GM21529 (cell line): ENCODE measurements at regions not wholly inside any gene's neighbourhood (a gene's known extent, or its start where the extent isn't known, plus 50 kb on each side); places are given as distances from the start of the nearest gene placed in this dataset.
"Not testable (repeated sequence)": the region's sequence is repeated elsewhere in the genome, so short reads cannot be mapped to it uniquely, and the experiment has no call there.

Source experiments
- ATAC-seq: cut with Tn5 transposase; IDR thresholded peaks from one replicate; pipeline ENCODE4 v1.9.1; 2021; ENCODE audit not compliant: unreplicated experiment

DNA sequence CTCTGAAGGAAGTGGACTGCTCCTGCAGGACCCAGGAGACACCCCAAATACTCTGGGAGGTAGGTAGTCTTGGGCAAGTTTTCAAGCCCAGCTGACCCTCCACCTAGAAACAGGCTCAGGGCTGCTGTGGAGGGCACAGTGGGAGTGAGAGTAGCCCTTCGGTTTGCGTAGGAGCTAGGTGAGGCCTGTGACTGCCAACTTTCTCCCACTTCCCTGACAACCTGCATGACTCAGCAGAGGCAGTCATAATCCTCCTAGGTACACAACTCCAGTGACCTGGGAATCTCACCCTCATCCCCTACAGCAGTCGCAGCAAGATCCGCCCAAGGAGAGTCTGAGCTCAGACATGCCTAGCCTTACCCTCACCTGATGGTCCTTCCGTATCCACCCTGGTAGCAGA, 439.1 kb downstream of the CNTNAP4 start:
- ATAC-seq: not testable (repeated sequence)

DNA sequence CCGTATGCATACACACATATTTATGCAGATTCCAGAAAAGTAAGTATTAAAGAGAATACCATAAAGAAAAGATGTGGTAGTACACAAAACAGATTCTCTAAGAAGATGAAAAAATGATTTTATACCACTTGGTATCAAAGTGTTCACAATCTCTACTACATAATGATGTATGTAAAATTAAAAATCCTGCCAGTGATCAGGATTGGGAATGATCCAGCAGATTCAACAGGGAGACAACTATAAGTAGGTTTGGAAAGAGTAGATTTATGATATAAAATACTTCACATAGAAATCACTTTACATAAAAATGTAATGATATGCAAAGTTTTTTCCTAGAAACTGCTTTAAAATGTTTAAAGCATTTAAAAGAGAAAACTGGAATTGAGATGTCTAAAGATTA, 447.0 kb downstream of the CNTNAP4 start:
- ATAC-seq: no peak

DNA sequence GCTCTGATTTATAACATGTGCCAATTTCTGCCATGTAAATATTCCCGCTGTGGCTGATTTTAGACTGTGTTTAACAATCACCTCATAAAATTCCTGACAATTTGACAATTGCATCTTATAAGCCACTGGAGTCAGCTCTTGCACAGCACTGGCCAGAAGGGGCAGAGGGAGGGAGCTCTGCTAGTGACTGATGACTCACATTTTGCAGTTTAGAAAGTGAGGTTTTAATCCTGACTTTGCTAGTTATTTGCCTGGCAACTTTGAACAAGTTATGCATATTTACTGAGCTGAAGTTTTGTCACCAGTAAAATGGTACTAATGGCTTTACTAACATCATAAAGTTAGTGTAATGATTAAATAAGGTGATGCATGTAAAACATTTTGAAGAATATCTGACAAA, 452.3 kb downstream of the CNTNAP4 start:
- no peak for ATAC-seq

DNA sequence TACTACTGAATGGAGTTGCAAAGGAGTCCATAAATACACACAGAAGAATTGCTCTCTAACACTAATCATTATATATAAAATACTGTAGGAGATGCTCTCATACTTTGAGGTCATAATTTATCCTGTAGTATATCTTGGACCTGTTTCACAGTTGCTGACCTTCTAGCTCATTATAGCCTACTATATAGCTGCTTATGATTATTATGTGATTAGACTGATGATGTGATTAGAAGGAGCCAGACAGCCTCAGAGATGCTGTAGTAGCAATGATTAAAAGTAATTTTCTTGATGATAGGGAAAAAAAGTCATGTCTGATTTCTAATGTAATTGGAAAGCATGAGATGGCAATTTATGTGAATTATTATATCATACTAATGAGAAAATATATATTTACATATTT, 455.7 kb downstream of the CNTNAP4 start:
- no peak for ATAC-seq

DNA sequence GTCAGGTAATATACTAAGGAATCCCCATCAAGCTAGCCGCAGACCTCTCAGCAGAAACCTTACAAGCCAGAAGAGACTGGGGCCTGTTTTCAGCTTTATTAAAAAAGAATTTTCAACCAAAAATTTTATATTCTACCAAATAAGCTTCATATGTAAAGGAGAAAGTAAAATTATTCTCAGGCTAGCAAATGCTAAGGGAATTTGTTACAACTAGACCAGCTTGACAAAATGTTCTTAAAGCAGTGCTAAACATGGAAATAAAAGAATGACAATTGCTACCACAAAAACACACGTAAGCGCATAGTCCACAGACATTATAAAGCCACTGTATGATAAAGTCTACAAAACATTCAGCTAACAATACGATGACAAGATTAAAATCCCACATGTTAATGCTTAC, 449.4 kb upstream of the MON1B start:
- ATAC-seq: no peak

DNA sequence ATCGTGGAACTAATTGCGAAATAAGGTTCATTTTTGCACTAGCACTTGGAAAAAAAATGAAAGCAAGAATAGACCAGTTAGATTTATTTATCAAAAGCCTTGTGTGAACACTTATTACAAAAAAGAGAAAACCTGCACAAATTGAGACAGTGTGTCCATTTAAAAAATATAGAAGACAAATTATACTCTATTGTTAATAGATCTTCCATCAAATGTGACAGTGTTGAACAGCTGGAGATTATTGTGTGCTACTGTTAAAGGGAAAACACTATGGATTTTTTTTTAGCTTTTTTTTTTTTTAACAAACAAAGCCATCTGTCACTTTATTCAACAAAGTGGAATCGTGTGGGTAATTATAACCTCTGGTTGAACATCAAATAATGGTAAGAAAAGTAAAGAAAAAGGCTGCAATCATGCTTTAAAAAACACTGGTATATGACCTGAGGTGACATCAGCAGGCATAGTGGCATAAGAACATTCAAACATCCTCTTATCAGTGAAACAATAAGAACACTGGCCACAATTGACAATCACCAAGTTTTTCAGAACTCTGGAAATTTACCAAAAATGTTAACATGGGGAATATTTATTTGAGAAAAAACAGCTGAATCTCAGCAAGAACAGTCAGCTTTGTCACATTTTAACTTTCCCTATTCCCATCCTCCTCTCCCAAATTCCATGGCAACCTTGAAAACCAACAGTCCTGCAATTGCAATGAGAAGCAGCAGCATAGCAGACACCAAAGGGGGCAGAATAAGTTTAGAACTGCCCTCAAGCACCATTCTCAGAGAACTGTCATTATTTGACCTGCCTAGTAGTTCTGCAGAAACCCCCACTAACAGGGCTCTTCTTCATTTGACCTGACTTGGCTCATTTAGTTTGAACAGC, 442.3 kb upstream of the MON1B start:
- no peak for ATAC-seq

DNA sequence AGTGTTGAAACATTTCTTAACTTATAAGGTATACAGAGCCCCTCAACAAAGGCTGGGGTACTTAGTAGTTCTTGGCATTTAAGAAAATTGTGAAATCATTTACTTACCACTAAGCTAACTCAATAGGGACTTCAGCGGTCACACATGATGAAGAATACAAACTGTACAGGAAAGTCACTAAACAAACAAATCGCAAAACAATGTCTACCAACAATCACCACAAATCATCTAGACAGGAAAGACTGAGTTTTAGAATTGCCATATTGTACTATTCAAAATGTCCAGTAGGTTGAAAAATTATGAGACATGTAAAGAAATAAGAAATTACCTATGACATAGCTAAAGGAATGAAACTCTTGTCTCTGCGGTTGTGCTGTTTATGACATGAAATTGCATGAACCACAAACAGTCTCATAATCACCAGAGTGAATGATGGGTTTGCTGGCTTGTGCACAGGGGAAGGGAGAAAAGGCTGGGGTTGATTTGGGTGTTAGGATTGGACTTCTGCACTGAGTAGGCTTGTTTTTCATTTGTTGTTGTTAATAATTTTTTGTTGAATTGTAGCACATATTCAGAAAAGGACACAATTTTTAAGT, 441.1 kb upstream of the MON1B start:
- ATAC-seq: no peak

DNA sequence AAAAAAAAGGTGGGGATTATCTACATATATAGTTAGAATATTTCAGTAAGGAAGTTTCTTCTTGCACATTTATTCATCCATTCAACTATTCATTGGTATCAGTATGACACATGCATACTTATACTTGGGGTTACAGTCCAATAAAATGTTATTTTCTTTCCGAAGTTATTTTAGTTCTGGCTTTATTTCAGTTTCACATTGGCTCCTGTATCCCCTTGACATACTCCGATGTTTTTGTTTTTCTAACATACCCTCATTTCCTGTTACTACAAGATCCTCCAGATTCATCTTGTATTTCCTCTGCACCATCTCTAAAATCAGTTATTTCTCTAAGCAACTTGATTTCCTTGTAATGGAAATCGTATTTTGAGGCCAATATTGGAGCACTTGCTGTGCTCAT, 435.5 kb upstream of the MON1B start:
- no peak for ATAC-seq

DNA sequence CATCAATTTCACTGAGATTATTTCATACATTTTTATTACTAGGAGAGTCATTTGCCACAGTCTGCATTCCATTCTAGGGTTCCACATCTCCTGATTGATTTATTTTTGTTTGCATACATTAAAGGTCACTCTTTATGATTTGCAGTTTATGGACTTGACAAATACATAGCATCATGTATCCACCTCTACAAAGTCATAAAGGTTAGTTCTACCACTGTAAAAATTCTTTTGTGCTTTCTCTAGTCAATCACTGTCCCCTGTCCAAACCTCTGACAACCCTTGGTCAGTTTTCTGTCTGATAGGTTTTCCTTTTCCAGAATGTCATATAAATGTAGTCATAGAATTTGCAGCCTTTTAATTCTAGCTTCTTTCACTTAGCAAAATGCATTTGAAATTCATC, 434.6 kb upstream of the MON1B start:
- ATAC-seq: no peak

DNA sequence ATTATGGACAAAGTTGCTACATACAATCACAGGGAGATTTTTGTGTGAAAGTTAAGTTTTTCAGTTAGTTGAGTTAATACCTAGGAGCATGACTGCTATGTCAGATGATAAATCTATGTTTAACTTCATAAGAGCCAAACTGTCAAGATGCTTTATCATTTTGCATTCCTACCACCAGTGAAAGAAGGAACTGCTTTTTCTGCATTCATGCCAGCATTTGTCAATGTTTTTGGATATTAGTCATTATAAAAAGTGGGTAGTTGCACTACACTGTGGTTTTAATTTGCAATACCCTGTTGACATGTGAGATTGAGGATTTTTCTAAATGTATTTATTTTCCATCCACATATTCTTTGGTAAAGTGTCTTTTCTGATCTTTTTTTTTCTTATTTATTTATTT, 434.0 kb upstream of the MON1B start:
- ATAC-seq: no peak

DNA sequence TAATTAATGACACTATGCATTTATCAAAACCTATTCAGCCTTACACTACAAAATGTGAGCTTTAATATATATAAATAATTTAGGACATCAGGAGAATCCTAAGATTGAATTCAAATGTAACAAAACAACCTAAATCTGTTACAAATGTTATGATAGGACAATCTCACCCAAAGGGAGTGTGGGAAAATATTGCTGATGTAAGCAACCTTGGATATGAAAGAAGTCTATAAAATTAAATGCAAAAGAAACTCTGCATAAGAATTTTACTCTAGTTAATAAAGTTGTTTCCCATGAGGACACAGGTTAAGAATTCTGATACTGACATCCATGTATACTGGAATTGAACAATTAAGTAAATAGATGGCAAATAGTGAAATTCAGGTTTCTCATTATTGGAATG, 424.5 kb upstream of the MON1B start:
- no peak for ATAC-seq

DNA sequence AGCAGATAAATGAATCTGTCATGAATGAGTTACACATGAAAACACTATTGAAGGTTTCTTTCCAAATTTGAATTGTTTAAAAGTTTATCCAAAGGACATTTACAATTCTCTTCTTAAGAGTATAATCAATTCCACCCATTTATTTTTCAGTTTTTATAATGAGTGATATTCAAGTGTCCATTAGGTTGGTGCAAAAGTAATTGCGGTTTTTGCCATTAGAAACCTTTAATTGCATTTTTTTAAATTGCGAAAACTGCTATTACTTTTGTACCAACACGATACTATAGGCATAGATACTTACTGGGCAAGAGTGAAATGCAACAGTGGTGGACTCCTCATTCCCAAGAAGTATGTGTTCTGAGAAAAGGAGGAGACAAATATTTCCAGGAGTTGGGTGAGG, 422.7 kb upstream of the MON1B start:
- no peak for ATAC-seq

DNA sequence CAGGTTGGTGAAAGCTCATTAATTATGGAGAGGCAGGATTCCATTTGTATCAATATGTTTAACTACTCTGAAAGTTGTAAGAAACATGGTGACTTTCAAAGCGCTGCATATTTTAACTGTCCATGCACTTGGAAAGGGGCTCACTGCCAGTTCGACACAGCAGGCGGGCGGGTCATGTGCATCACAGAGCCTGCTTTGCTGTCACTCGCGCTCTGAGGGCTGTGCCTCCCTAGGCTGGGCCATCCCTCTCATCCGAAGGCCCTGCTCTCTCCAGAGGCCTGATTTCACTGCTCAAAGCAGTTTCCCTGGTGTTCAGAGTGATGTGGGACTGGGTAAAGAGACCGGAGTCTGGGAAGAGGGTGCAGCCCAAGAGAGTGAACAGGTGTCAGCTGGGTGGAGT, 422.0 kb upstream of the MON1B start:
- no peak for ATAC-seq

DNA sequence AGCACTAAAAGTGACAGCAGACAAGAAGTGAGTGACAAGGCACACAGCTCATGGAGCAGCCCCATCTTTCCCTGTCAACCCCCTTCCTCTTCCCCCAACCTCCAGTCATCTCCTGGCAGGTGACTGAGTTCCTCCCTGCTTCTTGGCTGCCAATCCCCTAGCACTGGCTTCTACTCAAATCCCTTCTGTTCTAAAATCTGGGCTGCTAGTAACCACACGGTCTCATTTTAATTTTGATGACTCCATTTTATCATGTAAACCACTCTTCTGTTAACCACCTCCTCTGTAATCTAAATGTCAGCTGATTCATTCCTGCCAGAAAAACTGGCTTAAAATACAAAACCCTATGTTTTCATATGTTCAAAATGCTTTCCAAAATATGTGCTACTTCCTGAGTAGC, 419.8 kb upstream of the MON1B start:
- no peak for ATAC-seq

DNA sequence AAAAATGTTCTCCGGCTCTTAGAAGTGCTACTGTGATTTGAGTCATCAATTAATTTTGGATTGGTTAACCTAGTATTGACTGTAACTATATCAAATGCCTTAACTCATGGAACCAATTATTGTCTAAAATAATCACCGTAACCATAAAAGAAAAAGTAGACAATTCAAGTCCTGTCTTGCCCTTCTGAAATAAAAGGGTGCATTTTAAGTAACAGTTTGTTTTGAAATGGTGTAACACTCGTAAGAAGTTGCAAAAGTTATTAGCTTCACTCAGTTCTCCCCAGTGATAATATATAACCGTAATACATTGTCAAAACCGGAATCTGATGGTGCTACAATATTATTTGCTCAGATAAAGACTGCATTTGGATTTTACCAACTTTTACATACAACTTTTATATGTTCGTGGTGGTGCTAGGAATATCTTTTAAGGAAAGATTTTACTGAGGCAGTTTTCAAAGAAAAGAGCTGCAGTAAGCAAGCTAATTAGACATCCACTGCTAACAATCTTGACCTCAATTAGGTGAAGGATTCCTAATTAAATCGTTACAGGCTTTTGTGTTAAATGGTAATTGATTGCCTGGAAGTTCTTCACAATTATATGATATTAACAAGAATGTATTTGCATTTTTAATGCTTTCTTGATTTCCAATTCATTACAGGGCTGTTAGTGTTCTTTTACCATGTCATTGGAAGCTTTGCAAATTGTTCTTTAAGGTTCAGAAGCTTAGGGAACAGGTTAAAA, 413.1 kb upstream of the MON1B start:
- ATAC-seq: no peak

DNA sequence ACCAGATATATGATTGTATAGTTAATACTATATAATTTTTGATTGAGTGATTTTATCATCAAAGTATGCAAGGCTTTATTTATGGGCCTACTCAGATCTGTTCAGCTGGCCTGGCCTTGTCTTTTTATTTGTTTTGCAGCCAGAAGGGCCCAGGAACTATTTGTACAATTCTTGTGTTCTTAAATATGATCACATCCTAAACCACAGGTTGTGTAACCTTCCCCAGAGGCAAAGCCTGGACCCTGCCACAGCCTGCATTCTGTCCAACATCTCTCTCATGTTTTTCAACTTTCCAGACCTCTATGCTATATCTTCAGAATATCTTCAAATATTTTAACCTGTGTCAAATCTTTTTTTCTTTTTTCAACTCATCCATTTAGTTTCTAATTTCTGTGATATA, 410.4 kb upstream of the MON1B start:
- no peak for ATAC-seq

DNA sequence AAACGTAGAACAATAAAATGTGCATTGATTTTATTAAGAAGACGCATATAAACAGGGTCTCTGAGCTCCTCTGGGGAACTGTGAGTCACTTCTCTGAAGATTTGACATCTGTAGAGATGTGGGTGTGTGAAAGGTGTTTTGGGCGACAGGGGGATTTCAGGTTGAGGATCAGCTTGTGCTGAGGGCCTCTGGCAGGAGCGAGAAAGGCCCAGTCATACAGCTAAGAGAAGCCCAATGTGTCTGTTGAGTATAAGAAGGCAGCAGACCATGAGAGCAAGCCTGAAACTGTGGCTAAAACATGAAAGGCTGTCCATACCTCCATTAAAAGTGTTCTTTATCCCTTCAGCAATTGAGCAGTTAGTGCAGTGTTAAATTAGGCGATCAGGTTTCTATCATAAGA, 406.5 kb upstream of the MON1B start:
- peak; percentile 70 for ATAC-seq

DNA sequence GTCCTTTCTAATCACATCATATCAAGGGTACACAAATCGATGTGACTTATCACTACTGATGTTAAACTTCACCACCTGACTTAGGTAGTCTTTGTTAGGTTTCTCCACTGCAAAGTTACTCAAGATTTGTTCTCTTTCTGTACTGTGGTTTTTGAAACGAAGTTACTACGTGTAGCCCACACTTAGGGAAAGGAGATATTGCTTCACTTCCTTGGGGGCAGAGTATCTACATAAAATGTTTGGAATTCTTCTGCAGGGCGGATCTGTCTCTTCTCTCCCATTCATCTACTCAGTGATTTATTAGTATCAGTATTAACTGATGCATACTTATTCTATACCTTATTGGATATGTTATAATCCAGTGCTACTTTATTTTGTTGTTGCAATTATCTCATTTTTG, 403.6 kb upstream of the MON1B start:
- ATAC-seq: no peak

DNA sequence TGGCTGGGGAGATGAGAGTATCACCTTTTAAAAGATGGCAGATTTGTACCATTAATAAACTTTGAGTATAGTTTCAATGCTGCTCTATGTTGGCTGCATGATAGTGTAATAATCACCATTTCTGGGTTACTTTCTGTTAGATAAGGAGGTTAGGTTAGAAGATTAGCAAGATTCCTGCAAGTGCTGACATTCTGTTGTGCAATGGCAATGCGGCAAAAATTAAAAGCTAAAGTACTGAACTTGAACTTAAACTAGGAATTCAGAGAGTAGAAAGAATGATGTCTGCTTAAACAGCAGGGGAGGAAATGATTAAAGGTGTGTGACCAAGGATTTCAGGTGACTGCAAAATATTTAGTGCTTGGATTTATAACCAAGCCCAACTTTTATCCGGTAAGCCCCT, 399.8 kb upstream of the MON1B start:
- no peak for ATAC-seq

DNA sequence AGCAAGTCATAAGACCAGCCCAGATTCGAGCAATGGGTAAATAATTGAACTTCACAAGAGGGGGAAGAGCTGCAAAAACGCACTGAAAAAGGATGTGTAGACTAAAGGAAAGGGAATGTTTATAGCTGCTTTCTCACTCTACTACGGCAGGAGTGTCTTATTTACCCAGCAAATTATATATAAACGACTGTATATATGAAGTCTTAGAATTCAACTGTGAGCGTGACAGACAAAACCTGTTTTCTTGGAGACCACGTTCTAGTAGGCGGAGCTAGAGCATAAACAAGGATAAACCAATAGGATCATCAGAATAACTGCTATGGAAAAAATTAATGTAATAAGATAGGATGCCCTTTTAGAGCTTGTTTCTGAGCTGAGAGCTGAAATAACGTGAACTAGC, 394.6 kb upstream of the MON1B start:
- no peak for ATAC-seq

DNA sequence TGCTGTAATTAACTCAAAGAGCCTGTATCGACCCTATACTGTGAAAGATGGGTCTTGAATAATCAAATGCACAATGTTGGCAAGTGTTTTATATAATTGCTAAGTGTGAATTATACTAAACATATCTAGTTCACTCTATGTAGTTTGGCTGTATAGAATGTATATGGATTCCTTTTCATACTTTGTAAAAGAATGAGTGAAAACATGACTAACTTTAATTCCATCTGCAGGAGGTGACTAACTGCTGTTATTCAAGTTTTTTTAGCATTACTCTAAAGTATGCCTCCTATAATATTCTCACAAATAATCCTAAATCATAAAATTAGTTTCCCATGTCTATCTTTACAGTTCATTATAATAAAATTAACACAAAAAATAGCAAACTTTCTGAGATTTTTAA, 394.0 kb upstream of the MON1B start:
- ATAC-seq: no peak

DNA sequence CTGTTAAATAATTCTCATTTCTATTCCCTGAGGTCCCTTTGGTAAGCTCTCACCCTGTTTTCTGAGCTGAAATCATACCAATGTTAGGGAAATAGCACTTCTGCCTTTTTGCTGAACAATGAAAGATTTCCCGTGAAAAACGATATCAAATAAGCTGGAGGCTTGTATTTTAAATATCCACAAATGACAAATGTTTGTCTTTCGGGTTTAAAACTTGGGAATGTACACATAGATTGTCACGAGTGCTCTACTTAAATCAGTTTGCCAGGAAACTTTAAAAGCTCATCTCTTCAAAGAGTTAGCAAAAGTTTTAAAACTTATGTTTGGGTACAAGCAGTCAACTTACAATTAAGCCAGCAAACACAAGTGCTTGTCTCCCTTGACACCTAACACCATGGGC, 393.5 kb upstream of the MON1B start:
- ATAC-seq: no peak
